Kidney (tissue), 13 donors: ENCODE measurements at regions not wholly inside any gene's neighbourhood (a gene's known extent, or its start where the extent isn't known, plus 50 kb on each side); places are given as distances from the start of the nearest gene placed in this dataset.

ENCODE experiments used
- DNase-seq, 5 donors: peaks; one replicate each; pipeline ENCODE4 v3.0.0-alpha.2; 2013 to 2020
- FAIRE-seq: peaks from 2 replicates; lab custom pipeline; 2012; peaks lifted over from hg19 to GRCh38; lab: Jason Lieb, UNC
- H3K27ac ChIP-seq, 2 donors: one replicate each; pipeline ENCODE4 v1.7.0; 2013; ENCODE audit warnings: low read depth in 2 of 2, low read length in 2 of 2, inconsistent platforms in 1 of 2
- H3K27me3 ChIP-seq: one replicate; pipeline ENCODE4 v1.7.1; 2013; ENCODE audit warnings: low read length, inconsistent platforms; ENCODE audit not compliant: control insufficient read depth, insufficient read depth
- H3K36me3 ChIP-seq, 3 donors: one replicate each; pipeline versions ENCODE4 v1.7.0 to v1.7.1; 2013; ENCODE audit warnings: low read length in 3 of 3, control low read depth in 1 of 3, inconsistent platforms in 1 of 3; ENCODE audit not compliant: insufficient read depth in 3 of 3, control insufficient read depth in 2 of 3
- H3K4me1 ChIP-seq, 3 donors: one replicate each; pipeline versions ENCODE4 v1.7.0 to v1.7.1; 2013; ENCODE audit warnings: low read length in 3 of 3, inconsistent platforms in 1 of 3, low read depth in 1 of 3; ENCODE audit not compliant: control insufficient read depth in 2 of 3, insufficient read depth in 2 of 3
- H3K4me3 ChIP-seq, 3 donors: one replicate each; pipeline versions ENCODE4 v1.7.0 to v1.8.1; 2013; ENCODE audit warnings: low read length in 3 of 3, control low read depth in 1 of 3, inconsistent platforms in 1 of 3
- H3K9ac ChIP-seq, 3 donors: one replicate each; pipeline versions ENCODE4 v1.7.0 to v1.7.1; 2013; ENCODE audit warnings: low read length in 3 of 3, control low read depth in 1 of 3, inconsistent platforms in 1 of 3
- H3K9me3 ChIP-seq, 3 donors: one replicate each; pipeline versions ENCODE4 v1.7.0 to v1.7.1; 2013; ENCODE audit warnings: low read length in 3 of 3, control low read depth in 1 of 3, inconsistent platforms in 1 of 3; ENCODE audit not compliant: control insufficient read depth in 2 of 3, insufficient read depth in 1 of 3
- intact Hi-C: fragments of 100-400 bp; cut with DNase I; formaldehyde crosslinking; loops from one replicate; pipeline ENCODE4 v1.11.1; 2022
- TF ChIP-seq, protein P1 (sequence below): IDR thresholded peaks from 3 replicates; pipeline ENCODE4 v1.5.1; 2012; ENCODE audit warnings: mild to moderate bottlenecking, moderate library complexity, borderline replicate concordance; ENCODE audit not compliant: insufficient read depth; ENCODE audit errors: extremely low read depth
- donor health status: control.
- donor health status: control.
- donor health status: control.
- donor health status: control.
- donor health status: control.
- donor health status: DM: yes; HTN: yes; CAD: no.
- donor health status: Normal renal cell carcinoma (clear cell type).

DNA sequence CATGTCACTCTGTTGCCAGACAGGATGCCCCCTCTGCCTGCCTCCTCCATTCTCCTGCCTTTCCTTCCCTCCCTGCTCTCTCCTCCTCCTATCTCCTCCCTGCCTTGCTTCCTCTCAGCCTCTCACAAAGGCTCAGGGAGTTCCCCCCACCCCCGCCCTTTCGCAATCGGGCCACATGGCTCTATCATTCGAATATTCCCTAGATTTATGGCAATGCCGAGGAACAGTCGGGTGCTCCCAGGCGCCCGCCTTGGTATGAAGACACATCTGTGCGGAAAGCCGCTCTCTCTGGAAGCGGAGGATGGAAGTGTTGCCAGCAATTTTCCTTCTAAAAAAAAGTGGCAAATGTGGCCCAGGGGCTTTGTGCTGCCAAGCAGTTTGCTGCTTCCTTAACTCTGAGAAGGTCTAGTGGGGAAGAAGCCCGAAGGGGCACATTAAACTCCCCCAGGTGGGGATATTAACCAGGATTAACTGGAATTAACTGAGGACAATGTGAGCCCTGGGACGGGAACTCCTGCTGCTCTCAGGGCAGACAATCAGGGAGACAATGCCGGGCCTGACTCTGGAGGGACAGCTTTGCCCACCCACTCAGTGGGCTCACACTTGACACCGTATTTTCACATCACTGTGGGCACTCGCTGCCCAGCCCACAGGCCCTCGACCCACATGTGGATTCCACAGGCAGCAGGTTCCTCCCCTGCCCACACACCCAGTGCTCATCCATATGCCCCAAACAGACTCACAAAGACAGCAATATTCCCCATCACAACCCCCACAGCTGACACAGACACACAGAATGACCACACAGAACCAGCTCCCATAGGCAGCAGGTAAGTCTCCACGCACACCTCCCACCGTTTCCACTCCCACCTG is 88.4 kb upstream of the SMNDC1 start:
- DNase-seq (peak in 3 of 5 donors; percentile 34 to 84 (median 59)), FAIRE-seq (no peak)
- peaks cover 0 to 15% (median 15%) of the 10 kb centered on the region in 3 donors for H3K4me1 ChIP-seq
- H3K4me3 ChIP-seq, result no peak overlapping the region
- no peak overlapping the region for H3K9ac ChIP-seq
- no peaks in the 10 kb centered on the region for H3K9me3 ChIP-seq
- H3K36me3 ChIP-seq, result no peaks in the 10 kb centered on the region
- intact Hi-C loops, result no loop called here
- no peaks in the 10 kb centered on the region for H3K27me3 ChIP-seq
- H3K27ac ChIP-seq, result no peak overlapping the region
- TF ChIP-seq, protein P1, sequence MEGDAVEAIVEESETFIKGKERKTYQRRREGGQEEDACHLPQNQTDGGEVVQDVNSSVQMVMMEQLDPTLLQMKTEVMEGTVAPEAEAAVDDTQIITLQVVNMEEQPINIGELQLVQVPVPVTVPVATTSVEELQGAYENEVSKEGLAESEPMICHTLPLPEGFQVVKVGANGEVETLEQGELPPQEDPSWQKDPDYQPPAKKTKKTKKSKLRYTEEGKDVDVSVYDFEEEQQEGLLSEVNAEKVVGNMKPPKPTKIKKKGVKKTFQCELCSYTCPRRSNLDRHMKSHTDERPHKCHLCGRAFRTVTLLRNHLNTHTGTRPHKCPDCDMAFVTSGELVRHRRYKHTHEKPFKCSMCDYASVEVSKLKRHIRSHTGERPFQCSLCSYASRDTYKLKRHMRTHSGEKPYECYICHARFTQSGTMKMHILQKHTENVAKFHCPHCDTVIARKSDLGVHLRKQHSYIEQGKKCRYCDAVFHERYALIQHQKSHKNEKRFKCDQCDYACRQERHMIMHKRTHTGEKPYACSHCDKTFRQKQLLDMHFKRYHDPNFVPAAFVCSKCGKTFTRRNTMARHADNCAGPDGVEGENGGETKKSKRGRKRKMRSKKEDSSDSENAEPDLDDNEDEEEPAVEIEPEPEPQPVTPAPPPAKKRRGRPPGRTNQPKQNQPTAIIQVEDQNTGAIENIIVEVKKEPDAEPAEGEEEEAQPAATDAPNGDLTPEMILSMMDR, result no peak

DNA sequence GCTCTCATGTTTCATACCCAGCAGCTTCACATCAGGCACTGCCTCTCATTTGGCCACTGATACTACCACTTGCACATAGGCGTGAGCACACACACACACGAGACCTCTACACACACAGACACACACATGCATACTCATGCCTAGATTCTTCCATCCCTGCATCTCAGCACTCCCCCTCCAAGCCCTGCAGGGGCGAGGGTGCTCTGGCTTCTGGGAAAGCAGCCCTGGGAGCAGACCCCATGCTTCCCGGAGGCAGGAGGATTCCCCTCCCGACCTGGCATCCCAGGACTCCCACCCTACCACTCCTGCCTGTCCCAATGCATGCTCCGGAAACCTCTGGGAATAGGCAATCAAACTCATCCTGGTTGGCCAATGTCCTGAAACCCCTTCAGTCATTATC is 89.1 kb upstream of the SMNDC1 start:
- no peak for FAIRE-seq
- H3K4me3 ChIP-seq, result no peak overlapping the region

DNA sequence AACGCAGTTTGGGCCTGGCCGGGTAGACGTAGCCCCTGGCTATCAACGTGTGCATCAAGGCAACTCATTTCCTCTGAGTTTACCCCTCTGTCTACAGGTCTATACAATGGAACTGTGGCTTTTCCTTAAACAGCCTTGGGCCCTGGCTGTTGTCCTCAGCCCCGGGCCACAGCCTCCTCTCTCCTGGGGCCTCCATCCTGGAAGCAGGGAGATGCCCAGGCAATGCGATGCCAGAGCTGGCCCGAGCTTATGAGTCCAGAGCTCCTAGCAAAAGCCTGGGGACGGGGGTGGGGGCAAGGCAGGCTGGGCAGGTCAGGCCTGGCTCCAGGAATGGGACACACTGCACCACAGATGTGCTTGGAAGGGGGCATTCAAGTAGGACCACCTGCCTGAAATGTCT is 89.6 kb upstream of the SMNDC1 start:
- DNase-seq (peak in 1 of 5 donors; percentile 53), FAIRE-seq (no peak)
- Histone ChIP-seq H3K4me3 (no peak overlapping the region), H3K36me3 (no peaks in the 10 kb centered on the region), H3K9ac (no peak overlapping the region), H3K9me3 (no peaks in the 10 kb centered on the region), H3K27me3 (no peaks in the 10 kb centered on the region), H3K4me1 (peaks cover 0 to 21% (median 20%) of the 10 kb centered on the region in 3 donors), H3K27ac (no peak overlapping the region)
- intact Hi-C loops, result no loop called here
- TF ChIP-seq, protein P1, result no peak

More for the DNA sequence above, 89.1 kb upstream of the SMNDC1 start:
- Histone ChIP-seq H3K36me3 (no peaks in the 10 kb centered on the region), H3K4me1 (peaks cover 0 to 17% (median 17%) of the 10 kb centered on the region in 3 donors), H3K9me3 (no peaks in the 10 kb centered on the region), H3K27me3 (no peaks in the 10 kb centered on the region), H3K9ac (no peak overlapping the region), H3K27ac (no peak overlapping the region)
- intact Hi-C loops, result no loop called here
- DNase-seq, result peak in 1 of 5 donors; percentile 49
- TF ChIP-seq, protein P1, result no peak
